PC-9 (cell line): ENCODE measurements at regions not wholly inside any gene's neighbourhood (a gene's known extent, or its start where the extent isn't known, plus 50 kb on each side); places are given as distances from the start of the nearest gene placed in this dataset.

ENCODE experiments used
- EZH2 ChIP-seq: fragments of 200-600 bp; sonication (generic); IDR thresholded peaks from 2 replicates; pipeline ENCODE4 v1.8.0; 2017; ENCODE audit warnings: antibody characterized with exemption, low read depth
- TF ChIP-seq, protein P1 (sequence below): fragments of 200-600 bp; sonication (generic); conservative IDR thresholded peaks from 2 replicates; pipeline ENCODE4 v1.6.1; 2017; ENCODE audit warnings: mixed run types, antibody characterized with exemption, mild to moderate bottlenecking, moderate library complexity

GRCh38 chr2:14423145-14423906 is 209.2 kb upstream of the LRATD1 start:
- TF ChIP-seq, protein P1, sequence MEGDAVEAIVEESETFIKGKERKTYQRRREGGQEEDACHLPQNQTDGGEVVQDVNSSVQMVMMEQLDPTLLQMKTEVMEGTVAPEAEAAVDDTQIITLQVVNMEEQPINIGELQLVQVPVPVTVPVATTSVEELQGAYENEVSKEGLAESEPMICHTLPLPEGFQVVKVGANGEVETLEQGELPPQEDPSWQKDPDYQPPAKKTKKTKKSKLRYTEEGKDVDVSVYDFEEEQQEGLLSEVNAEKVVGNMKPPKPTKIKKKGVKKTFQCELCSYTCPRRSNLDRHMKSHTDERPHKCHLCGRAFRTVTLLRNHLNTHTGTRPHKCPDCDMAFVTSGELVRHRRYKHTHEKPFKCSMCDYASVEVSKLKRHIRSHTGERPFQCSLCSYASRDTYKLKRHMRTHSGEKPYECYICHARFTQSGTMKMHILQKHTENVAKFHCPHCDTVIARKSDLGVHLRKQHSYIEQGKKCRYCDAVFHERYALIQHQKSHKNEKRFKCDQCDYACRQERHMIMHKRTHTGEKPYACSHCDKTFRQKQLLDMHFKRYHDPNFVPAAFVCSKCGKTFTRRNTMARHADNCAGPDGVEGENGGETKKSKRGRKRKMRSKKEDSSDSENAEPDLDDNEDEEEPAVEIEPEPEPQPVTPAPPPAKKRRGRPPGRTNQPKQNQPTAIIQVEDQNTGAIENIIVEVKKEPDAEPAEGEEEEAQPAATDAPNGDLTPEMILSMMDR: no peak
- no peak for TF ChIP-seq EZH2
